ENCODE measurements at regions not wholly inside any gene's neighbourhood (a gene's known extent, or its start where the extent isn't known, plus 50 kb on each side); places are given as distances from the start of the nearest gene placed in this dataset.

DNA sequence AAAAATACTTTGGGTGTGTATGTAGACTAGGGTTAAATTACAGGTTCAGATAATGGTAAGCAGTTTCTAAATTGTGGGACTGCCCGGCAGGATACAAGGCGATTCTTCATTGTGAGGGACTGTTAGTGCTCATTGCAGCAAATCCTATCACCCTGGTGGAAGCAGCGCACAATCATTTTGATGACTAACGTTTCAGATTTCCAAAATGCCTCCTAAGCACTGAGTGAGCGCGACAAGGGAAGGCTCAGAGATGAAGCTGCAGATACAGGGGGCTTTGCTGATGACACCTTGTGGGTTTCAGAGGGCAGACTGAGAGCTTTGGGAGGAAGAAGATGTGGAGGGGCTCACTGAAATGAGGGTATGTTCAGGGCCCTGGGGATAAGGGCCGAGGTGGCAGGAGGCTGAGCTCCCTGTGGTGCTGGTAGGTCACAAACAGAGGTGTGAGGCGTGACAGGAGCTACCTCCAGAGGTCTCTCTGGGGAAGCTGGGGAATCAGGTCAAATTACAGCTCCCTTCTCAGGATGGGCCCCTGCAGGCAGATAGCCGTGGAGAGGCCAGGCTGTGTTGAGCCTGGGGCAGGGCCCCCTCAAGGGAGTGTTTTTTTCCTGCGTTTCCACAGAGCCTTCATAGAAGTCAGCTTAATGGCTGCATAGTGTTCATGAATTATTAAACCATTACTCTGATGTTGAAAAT is 84.5 kb upstream of the FYN start:
- no peak for DNase-seq (ENCODE audit: low read depth in 2 of 2, low spot score in 1 of 2)

DNA sequence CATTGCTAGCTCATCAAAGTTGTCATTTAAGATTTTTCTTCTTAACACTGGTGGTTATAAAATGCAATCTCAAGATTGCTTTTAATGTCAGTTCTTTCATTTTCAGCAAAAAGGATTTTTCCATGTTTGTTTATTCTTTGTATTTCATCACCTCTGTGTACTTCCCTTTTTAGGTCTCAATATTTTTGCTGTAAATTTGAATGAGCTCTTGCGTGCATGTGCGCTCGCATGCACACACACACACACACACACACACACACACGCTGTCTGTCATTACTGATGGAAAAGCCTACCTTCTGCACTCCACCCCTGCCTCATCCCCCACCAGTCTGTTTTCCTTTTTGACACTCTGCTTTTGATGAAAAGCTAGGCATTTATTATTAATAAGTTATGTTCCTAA is 85.3 kb upstream of the FYN start:
- DNase-seq (ENCODE audit: low read depth in 2 of 2, low spot score in 1 of 2), result no peak

DNA sequence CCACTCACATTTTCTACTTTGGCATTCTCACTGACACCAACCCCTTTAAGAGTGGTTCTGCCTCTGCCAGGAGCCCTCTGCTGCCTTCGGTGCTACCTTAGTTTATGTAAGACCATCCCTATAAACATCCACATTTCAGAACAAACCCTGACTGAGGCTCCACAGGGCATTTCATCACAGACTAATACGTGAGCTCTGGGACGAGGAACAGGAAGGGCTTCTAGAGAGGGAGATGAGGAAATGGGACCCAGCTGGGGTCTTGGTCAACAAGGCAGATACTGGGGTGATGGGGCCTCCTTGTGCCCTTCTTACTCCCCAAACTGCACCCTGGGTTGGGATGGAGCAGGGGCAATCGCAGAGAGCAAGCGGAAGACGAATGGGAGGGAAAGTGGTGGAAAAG is 86.5 kb upstream of the FYN start:
- DNase-seq (ENCODE audit: low read depth in 2 of 2, low spot score in 1 of 2), result no peak

GRCh38 chr6:111967131-111967530 is 86.8 kb upstream of the CCN6 start:
- no peak for DNase-seq (ENCODE audit: low read depth in 2 of 2, low spot score in 1 of 2)

GRCh38 chr6:111970426-111970825 is 83.5 kb upstream of the CCN6 start:
- DNase-seq (ENCODE audit: low read depth in 2 of 2, low spot score in 1 of 2), result no peak

DNA sequence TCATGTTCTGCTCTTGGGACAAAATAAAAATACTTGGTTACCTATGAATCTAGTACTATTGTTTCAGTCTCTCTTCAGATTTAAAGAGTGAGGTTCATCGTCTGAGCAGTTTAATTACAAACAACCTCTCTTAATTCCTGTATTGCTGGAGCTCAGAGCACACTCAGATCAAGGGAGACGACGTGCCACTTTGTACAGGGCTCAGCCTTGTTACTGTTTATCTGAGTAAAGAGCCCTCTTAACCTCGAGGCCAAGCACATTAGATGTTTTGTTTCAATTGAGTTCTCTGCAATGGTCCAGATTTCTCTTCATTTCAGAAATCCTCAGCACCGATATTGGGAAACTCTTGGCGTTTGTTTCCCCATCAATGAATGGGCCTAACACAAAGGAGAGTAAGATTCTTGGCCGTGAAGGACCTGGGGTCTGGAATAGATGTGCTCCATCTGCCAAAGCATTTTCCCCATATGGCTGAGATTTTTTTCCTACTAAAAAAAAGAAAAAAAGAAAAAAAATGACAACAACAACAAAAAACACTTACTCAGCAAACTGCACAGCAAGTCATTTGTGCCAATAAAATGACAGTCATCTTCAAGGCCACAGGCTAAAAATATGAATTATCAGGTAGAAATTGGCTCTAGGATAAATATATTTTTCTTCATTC is 82.6 kb upstream of the CCN6 start:
- no peak for DNase-seq (ENCODE audit: low read depth in 2 of 2, low spot score in 1 of 2)

- DNase-seq (ENCODE audit: low read depth in 2 of 2, low spot score in 1 of 2), result no peak
Measured at GRCh38 chr6:111971866-111972532, 81.9 kb upstream of the CCN6 start.

GRCh38 chr6:111972745-111973117 is 81.2 kb upstream of the CCN6 start:
- DNase-seq (ENCODE audit: low read depth in 2 of 2, low spot score in 1 of 2), result no peak

DNA sequence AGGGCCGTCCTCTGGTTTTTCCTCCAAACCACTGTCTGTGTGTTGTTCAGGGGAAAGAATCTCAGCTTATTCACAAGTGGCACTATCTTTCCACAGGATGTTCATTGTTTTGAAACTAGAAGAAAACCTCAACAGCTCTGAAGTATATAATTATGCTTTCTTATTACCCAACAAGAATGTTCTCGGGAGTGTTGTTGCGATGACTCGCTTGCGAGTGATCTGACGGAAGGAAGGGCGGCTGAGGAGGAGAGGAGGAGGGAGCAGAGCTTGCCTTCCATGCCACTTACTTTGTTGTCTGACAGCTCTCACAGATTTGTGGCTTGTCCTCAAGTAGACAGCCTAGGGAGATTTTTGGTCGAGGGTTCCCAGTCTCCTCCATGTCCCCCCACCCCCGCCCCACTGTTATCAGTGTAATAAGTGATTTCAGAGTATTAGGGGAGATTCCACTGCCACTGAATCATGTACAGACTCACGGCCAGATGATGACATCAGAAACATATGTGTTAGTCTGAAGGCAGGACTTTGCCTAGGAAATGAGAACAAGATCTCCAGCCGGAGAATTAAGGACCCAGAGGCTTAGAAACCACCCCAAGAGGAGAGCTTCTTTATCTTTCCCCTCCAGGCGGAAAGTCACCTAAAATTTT is 80.7 kb upstream of the CCN6 start:
- peak in 1 of 2 donors; percentile 30 for DNase-seq (ENCODE audit: low read depth in 2 of 2, low spot score in 1 of 2)

GRCh38 chr6:111973927-111974639 is 79.8 kb upstream of the CCN6 start:
- DNase-seq (ENCODE audit: low read depth in 2 of 2, low spot score in 1 of 2), result no peak

GRCh38 chr6:111975466-111975865 is 78.4 kb upstream of the CCN6 start:
- no peak for DNase-seq (ENCODE audit: low read depth in 2 of 2, low spot score in 1 of 2)

DNA sequence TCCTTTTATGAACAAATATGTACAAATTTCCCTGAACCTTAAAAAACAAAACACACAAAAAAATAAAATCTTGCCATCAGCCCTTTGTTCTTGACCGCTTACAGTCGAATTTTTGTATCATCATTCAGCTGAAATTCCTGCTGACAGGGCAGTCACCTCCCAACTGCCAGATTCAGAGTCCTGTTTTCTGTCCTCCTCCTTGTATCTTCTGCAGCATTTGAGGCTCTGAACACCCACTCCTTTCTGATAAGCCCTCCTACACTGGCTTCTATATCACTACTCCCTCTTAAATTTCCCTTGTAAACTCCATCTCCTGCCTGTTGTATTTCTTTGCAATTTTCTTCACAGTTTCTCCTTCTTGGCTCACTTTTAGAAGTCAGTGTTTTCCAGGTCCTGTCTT is 77.8 kb upstream of the CCN6 start:
- no peak for DNase-seq (ENCODE audit: low read depth in 2 of 2, low spot score in 1 of 2)

GRCh38 chr6:111978532-111979149 is 75.3 kb upstream of the CCN6 start:
- no peak for DNase-seq (ENCODE audit: low read depth in 2 of 2, low spot score in 1 of 2)

- no peak for DNase-seq (ENCODE audit: low read depth in 2 of 2, low spot score in 1 of 2)
Measured at GRCh38 chr6:111979633-111980032, 74.3 kb upstream of the CCN6 start.

DNA sequence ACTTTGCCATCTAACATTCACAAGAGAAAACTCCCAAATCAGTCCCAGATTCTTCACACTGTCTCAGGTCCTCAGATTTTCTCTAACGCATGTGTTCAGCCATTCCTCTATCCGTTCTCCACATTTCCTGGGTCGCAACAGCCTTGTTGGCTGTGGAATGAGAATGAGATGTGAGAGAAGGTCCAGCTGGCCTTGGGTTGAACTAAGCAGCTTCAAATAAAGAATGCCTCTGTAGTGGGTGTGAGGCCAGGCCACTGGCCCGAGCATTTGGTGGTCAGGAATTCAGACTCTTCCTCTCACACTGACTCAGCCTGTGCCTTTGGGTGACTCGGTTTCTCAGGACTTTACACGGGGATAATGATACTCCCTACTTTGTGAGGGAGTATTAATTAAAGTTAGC is 73.8 kb upstream of the CCN6 start:
- DNase-seq (ENCODE audit: low read depth in 2 of 2, low spot score in 1 of 2), result no peak

- DNase-seq (ENCODE audit: low read depth in 2 of 2, low spot score in 1 of 2), result no peak
Measured at GRCh38 chr6:111980971-111981840, 72.7 kb upstream of the CCN6 start.

DNA sequence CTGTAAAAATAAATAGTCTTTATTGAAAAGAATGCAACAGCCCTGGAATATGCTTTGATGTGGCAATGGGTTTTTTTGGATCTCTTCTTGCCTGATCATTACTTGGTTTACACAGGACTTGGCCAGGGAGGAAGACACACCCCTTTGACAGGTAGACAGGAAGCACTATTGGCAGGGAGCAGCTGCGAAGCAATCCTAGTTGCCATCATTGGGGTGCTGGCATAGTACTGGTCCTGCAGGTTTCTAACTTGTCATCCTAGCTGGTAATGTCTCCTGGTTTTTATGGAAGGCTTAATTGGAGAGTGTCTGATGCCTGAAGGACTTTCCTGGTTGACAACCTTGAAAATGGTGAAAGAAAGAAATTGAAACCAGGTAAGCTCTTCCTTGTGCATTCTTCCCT is 71.2 kb upstream of the CCN6 start:
- no peak for DNase-seq (ENCODE audit: low read depth in 2 of 2, low spot score in 1 of 2)

- no peak for DNase-seq (ENCODE audit: low read depth in 2 of 2, low spot score in 1 of 2)
Measured at GRCh38 chr6:111983193-111983592, 70.7 kb upstream of the CCN6 start.

- DNase-seq (ENCODE audit: low read depth in 2 of 2, low spot score in 1 of 2), result no peak
Measured at GRCh38 chr6:111984081-111984480, 69.8 kb upstream of the CCN6 start.
